Endodermal cell (in vitro differentiated cells): ENCODE measurements at regions not wholly inside any gene's neighbourhood (a gene's known extent, or its start where the extent isn't known, plus 50 kb on each side); places are given as distances from the start of the nearest gene placed in this dataset.

Experiments used
- DNase-seq: peaks from one replicate; pipeline ENCODE4 v3.0.0-alpha.2; 2017
- H3K27ac ChIP-seq: 2 replicates; pipeline ENCODE4 v1.5.1; 2013; ENCODE audit warnings: mild to moderate bottlenecking, low read depth, low read length, moderate library complexity
- H3K27me3 ChIP-seq: 2 replicates; pipeline ENCODE4 v1.6.1; 2013; ENCODE audit warnings: mild to moderate bottlenecking, low read length, moderate library complexity; ENCODE audit not compliant: insufficient read depth, control insufficient read depth, poor library complexity, severe bottlenecking
- H3K36me3 ChIP-seq: 2 replicates; pipeline ENCODE4 v1.7.0; 2013; ENCODE audit warnings: mild to moderate bottlenecking, low read length, moderate library complexity; ENCODE audit not compliant: control insufficient read depth, insufficient read depth
- H3K4me1 ChIP-seq: one replicate; pipeline ENCODE4 v1.7.0; 2013; ENCODE audit warnings: low read length; ENCODE audit not compliant: control insufficient read depth, insufficient read depth
- H3K4me3 ChIP-seq: 2 replicates; pipeline ENCODE4 v1.5.1; 2013; ENCODE audit warnings: mild to moderate bottlenecking, low read length, moderate library complexity
- H3K9ac ChIP-seq: 2 replicates; pipeline ENCODE4 v1.6.1; 2013; ENCODE audit warnings: mild to moderate bottlenecking, low read length, moderate library complexity; ENCODE audit not compliant: poor library complexity, severe bottlenecking; ENCODE audit errors: extremely low read depth
- H3K9me3 ChIP-seq: 2 replicates; pipeline ENCODE4 v1.6.1; 2013; ENCODE audit warnings: mild to moderate bottlenecking, low read length, moderate library complexity; ENCODE audit not compliant: control insufficient read depth
- H3K27ac Mint-ChIP-seq: 2 replicates; pipeline ENCODE4 v1.8.0; 2020; ENCODE audit warnings: mixed read lengths
- H3K27me3 Mint-ChIP-seq: 2 replicates; pipeline ENCODE4 v1.8.0; 2021; ENCODE audit warnings: mild to moderate bottlenecking, mixed read lengths; ENCODE audit not compliant: insufficient read depth
- H3K36me3 Mint-ChIP-seq: 2 replicates; pipeline ENCODE4 v1.8.0; 2020; ENCODE audit warnings: low read depth, mixed read lengths
- H3K4me1 Mint-ChIP-seq: 2 replicates; pipeline ENCODE4 v1.8.0; 2020; ENCODE audit warnings: mixed read lengths
- H3K4me3 Mint-ChIP-seq: 2 replicates; pipeline ENCODE4 v1.8.0; 2020; ENCODE audit warnings: mild to moderate bottlenecking, moderate library complexity, mixed read lengths
- H3K9me3 Mint-ChIP-seq: 2 replicates; pipeline ENCODE4 v1.8.0; 2020; ENCODE audit warnings: mild to moderate bottlenecking, mixed read lengths
- CTCF ChIP-seq: fragments of 200-600 bp; sonication (generic); conservative IDR thresholded peaks from 2 replicates; pipeline ENCODE4 v1.5.0; 2021; ENCODE audit warnings: antibody characterized with exemption, mild to moderate bottlenecking
- WGBS, 2 experiments: methylation state at CpG; one replicate each; pipeline versions ENCODE4 v1.1.5 to v1.1.7; 2013; ENCODE audit warnings: missing lambda C conversion rate in 2 of 2, mixed read lengths in 1 of 2; ENCODE audit not compliant: insufficient coverage in 1 of 2, insufficient read length in 1 of 2; 5-methylcytosine and 5-hydroxymethylcytosine counted together

GRCh38 chr3:146331967-146332366 lies 81.1 kb upstream of the PLSCR4 start:
- no peak for TF ChIP-seq CTCF
- Histone ChIP-seq H3K9me3 (peaks cover 34% of the 10 kb centered on the region), H3K27ac (no peak overlapping the region), H3K27me3 (no peaks in the 10 kb centered on the region), H3K36me3 (no peaks in the 10 kb centered on the region), H3K4me3 (no peak overlapping the region), H3K9ac (no peak overlapping the region), H3K4me1 (peaks cover 6% of the 10 kb centered on the region)
- no peak overlapping the region for H3K27ac Mint-ChIP-seq
- H3K4me1 Mint-ChIP-seq = peaks cover 11% of the 10 kb centered on the region
- H3K27me3 Mint-ChIP-seq = no peaks in the 10 kb centered on the region
- peaks cover 37% of the 10 kb centered on the region for H3K9me3 Mint-ChIP-seq
- H3K36me3 Mint-ChIP-seq = peaks cover 19% of the 10 kb centered on the region
- no peak overlapping the region for H3K4me3 Mint-ChIP-seq
- no peak for DNase-seq

- Mint-ChIP-seq H3K27me3 (no peaks in the 10 kb centered on the region), H3K4me3 (no peak overlapping the region), H3K9me3 (peaks cover 13% of the 10 kb centered on the region), H3K36me3 (peaks cover 4% of the 10 kb centered on the region), H3K27ac (no peak overlapping the region), H3K4me1 (peaks cover 11% of the 10 kb centered on the region)
- no peaks in the 10 kb centered on the region for H3K36me3 ChIP-seq
- peak; percentile 71 for TF ChIP-seq CTCF
- H3K4me1 ChIP-seq = peaks cover 6% of the 10 kb centered on the region
- no peaks in the 10 kb centered on the region for H3K27me3 ChIP-seq
- no peak overlapping the region for H3K4me3 ChIP-seq
- H3K9me3 ChIP-seq = no peaks in the 10 kb centered on the region
- no peak overlapping the region for H3K9ac ChIP-seq
- no peak overlapping the region for H3K27ac ChIP-seq
- 52 to 76% methylated on average over 2 to 4 of the region's 4 CpGs for WGBS, 2 experiments
- DNase-seq = no peak
These were observed 76.1 kb upstream of the PLSCR4 start for GRCh38 chr3:146326875-146327543.

GRCh38 chr3:146325170-146325569 lies 74.3 kb upstream of the PLSCR4 start:
- no peak overlapping the region for H3K4me3 ChIP-seq
- Mint-ChIP-seq H3K27ac (no peak overlapping the region), H3K4me1 (peaks cover 7% of the 10 kb centered on the region), H3K4me3 (no peak overlapping the region), H3K9me3 (peaks cover 13% of the 10 kb centered on the region), H3K36me3 (peaks cover 4% of the 10 kb centered on the region), H3K27me3 (no peaks in the 10 kb centered on the region)
- H3K9me3 ChIP-seq = no peaks in the 10 kb centered on the region
- DNase-seq = no peak
- peaks cover 6% of the 10 kb centered on the region for H3K4me1 ChIP-seq
- no peaks in the 10 kb centered on the region for H3K27me3 ChIP-seq
- no peak overlapping the region for H3K9ac ChIP-seq
- H3K36me3 ChIP-seq = no peaks in the 10 kb centered on the region
- no peak overlapping the region for H3K27ac ChIP-seq
- no peak for TF ChIP-seq CTCF
